Activated naive CD4-positive, alpha-beta T cell treated with Interleukin-2 at 50 U/mL for 16 hours (primary cell): ENCODE measurements at regions not wholly inside any gene's neighbourhood (a gene's known extent, or its start where the extent isn't known, plus 50 kb on each side); places are given as distances from the start of the nearest gene placed in this dataset.

Source experiments
- DNase-seq: peaks from one replicate; pipeline ENCODE4 v3.0.0-alpha.2; 2020

GRCh38 chr9:115169003-115169402 lies 51.0 kb upstream of the TNC start:
- DNase-seq: no peak

GRCh38 chr9:115170358-115171073 lies 52.6 kb upstream of the TNC start:
- no peak for DNase-seq

- DNase-seq: no peak
Measured at GRCh38 chr9:115171921-115172388, 54.0 kb upstream of the TNC start.

GRCh38 chr9:115182264-115182663 lies 64.3 kb upstream of the TNC start:
- DNase-seq: no peak

- no peak for DNase-seq
Measured at GRCh38 chr9:115183436-115183835, 65.5 kb upstream of the TNC start.

GRCh38 chr9:115189686-115190085 lies 71.7 kb upstream of the TNC start:
- no peak for DNase-seq

- no peak for DNase-seq
Measured at GRCh38 chr9:115191667-115192066, 73.7 kb upstream of the TNC start.

- no peak for DNase-seq
Measured at GRCh38 chr9:115192280-115192679, 74.3 kb upstream of the TNC start.

- no peak for DNase-seq
Measured at GRCh38 chr9:115192835-115193525, 75.0 kb upstream of the TNC start.

- no peak for DNase-seq
Measured at GRCh38 chr9:115193777-115194176, 75.8 kb upstream of the TNC start.

- DNase-seq: no peak
Measured at GRCh38 chr9:115194216-115194615, 76.3 kb upstream of the TNC start.

- no peak for DNase-seq
Measured at GRCh38 chr9:115195912-115196311, 78.0 kb upstream of the TNC start.

- no peak for DNase-seq
Measured at GRCh38 chr9:115196919-115197318, 79.0 kb upstream of the TNC start.

- DNase-seq: no peak
Measured at GRCh38 chr9:115198001-115198400, 80.0 kb upstream of the TNC start.

- no peak for DNase-seq
Measured at GRCh38 chr9:115200711-115201505, 83.0 kb upstream of the TNC start.

- no peak for DNase-seq
Measured at GRCh38 chr9:115202181-115202580, 84.2 kb upstream of the TNC start.

- no peak for DNase-seq
Measured at GRCh38 chr9:115202960-115203751, 85.2 kb upstream of the TNC start.

- no peak for DNase-seq
Measured at GRCh38 chr9:115204904-115205453, 87.0 kb upstream of the TNC start.

- DNase-seq: no peak
Measured at GRCh38 chr9:115207003-115207836, 89.3 kb upstream of the TNC start.

GRCh38 chr9:115208501-115208900 lies 90.5 kb upstream of the TNC start:
- DNase-seq: no peak

- no peak for DNase-seq
Measured at GRCh38 chr9:115209601-115210306, 91.8 kb upstream of the TNC start.
